Endothelial cell of umbilical vein (primary cell): ENCODE measurements at regions not wholly inside any gene's neighbourhood (a gene's known extent, or its start where the extent isn't known, plus 50 kb on each side); places are given as distances from the start of the nearest gene placed in this dataset.
"Not testable (repeated sequence)": the region's sequence is repeated elsewhere in the genome, so short reads cannot be mapped to it uniquely, and the experiment has no call there.

Experiments
- CTCF ChIP-seq, 2 donors: IDR thresholded peaks; 1 replicate in 1 of 2; 2 replicates in 1 of 2; pipeline ENCODE4 v1.5.1; 2011; ENCODE audit warnings: low read length in 2 of 2, mild to moderate bottlenecking in 2 of 2, moderate library complexity in 2 of 2, control low read depth in 1 of 2, inconsistent platforms in 1 of 2, low read depth in 1 of 2; ENCODE audit not compliant: insufficient read depth in 1 of 2; ENCODE audit errors: extremely low read depth in 1 of 2
- EZH2 ChIP-seq: IDR thresholded peaks from 2 replicates; pipeline ENCODE4 v1.6.1; 2012; ENCODE audit warnings: borderline replicate concordance, low read depth, mild to moderate bottlenecking, moderate library complexity, low read length, inconsistent platforms; ENCODE audit not compliant: severe bottlenecking
- GATA2 ChIP-seq: IDR thresholded peaks from 2 replicates; pipeline ENCODE4 v1.7.0; 2011; ENCODE audit warnings: low read depth, mild to moderate bottlenecking, moderate library complexity, mixed read lengths, low read length; ENCODE audit not compliant: insufficient read length, insufficient read depth
- POLR2A ChIP-seq: IDR thresholded peaks from 2 replicates; pipeline ENCODE4 v1.6.1; 2012; ENCODE audit warnings: low read depth, mild to moderate bottlenecking, control low read depth, low read length
- POLR2AphosphoS5 ChIP-seq: IDR thresholded peaks from 2 replicates; pipeline ENCODE4 v1.6.1; 2012; ENCODE audit warnings: low read depth, mild to moderate bottlenecking, control low read depth, low read length, moderate library complexity; ENCODE audit not compliant: insufficient read depth

DNA sequence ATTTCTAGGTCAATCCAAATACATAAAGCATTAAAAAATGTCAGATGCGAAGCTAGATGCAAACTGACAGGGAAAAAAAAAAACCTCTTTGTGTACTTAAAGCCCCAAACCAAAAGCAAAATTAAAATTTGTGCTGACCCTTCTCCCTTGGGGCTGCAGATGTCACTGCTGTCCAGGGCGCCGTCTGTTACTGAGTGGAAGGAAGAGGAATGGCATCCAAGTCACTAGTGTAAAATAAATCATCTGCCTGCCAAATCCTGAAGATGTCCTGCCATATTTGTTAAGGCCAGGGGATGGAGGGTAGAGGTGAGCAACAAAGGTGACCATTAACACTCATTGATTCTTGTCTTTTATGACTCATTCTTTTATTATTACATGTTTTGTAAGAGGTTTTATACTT, 233.2 kb upstream of the VKORC1L1 start:
- not testable (repeated sequence) for TF ChIP-seq EZH2; POLR2AphosphoS5; CTCF (IDR thresholded peaks at IDR 0.05; ENCODE audit: extremely low read depth in 1 of 2, insufficient read depth in 1 of 2, low read depth in 1 of 2, low read length in 2 of 2); POLR2A; GATA2
